ENCODE measurements at regions not wholly inside any gene's neighbourhood (a gene's known extent, or its start where the extent isn't known, plus 50 kb on each side); places are given as distances from the start of the nearest gene placed in this dataset.
"Not testable (repeated sequence)": the region's sequence is repeated elsewhere in the genome, so short reads cannot be mapped to it uniquely, and the experiment has no call there.

DNA sequence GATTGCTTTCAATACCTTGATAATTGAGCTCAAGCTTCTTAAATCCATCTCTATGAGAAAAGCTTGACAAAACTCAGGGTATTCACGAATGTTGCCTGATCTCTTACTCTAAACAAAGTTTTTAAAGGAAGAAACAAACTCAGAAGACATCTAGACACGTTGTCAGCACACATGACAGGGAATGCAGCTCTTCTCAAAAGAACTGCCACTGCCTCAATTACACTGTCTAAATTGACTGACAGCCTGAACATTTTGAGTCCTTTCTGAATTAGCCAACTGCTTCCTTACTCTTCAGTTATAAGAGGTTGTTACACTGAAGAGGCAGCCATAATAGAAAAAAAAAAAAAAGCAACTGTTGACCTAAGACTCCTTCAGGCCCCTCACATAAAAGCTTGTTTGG, 1646.7 kb upstream of the B3GALT2 start:
- no peaks in the 10 kb centered on the region for H3K27me3 ChIP-seq (ENCODE audit: insufficient read depth, low read length, poor library complexity, severe bottlenecking)
- peaks cover 35% of the 10 kb centered on the region for H3K4me1 ChIP-seq (ENCODE audit: insufficient read depth, low read length, poor library complexity, severe bottlenecking)
- H3K9me2 ChIP-seq (replicated peaks; ENCODE audit: low read depth, low read length): no peaks in the 10 kb centered on the region
- H3K36me3 ChIP-seq (ENCODE audit: insufficient read depth, low read length): no peaks in the 10 kb centered on the region
- TF ChIP-seq CTCF (conservative IDR thresholded peaks at IDR 0.05; ENCODE audit: low read length) (no peak), EZH2phosphoT487 (IDR thresholded peaks at IDR 0.05; ENCODE audit: borderline replicate concordance) (no peak)
- H3F3A ChIP-seq (ENCODE audit: low read depth): no peaks in the 10 kb centered on the region
- no peaks in the 10 kb centered on the region for H3K79me2 ChIP-seq (ENCODE audit: insufficient read depth, low read length)
- no peak overlapping the region for H3K4me3 ChIP-seq (ENCODE audit: low read length, poor library complexity, severe bottlenecking)
- H3K9me3 ChIP-seq (ENCODE audit: insufficient read depth, low read depth, low read length): no peaks in the 10 kb centered on the region
- H4K20me1 ChIP-seq (ENCODE audit: insufficient read depth, low read length, poor library complexity, severe bottlenecking): no peaks in the 10 kb centered on the region
- H3K9ac ChIP-seq (ENCODE audit: low read depth, low read length, poor library complexity, severe bottlenecking): no peak overlapping the region
- H2AFZ ChIP-seq (ENCODE audit: low read length): peak overlapping the region; percentile 79
- no peak overlapping the region for H3K4me2 ChIP-seq (ENCODE audit: low read depth, low read length, poor library complexity, severe bottlenecking)

- not testable (repeated sequence) for H3K9me2 ChIP-seq (replicated peaks; ENCODE audit: low read depth, low read length); H2AFZ ChIP-seq (ENCODE audit: low read length); H3K27me3 ChIP-seq (ENCODE audit: insufficient read depth, low read length, poor library complexity, severe bottlenecking); H3K36me3 ChIP-seq (ENCODE audit: insufficient read depth, low read length); H3K9me3 ChIP-seq (ENCODE audit: insufficient read depth, low read depth, low read length); H3K9ac ChIP-seq (ENCODE audit: low read depth, low read length, poor library complexity, severe bottlenecking); H3F3A ChIP-seq (ENCODE audit: low read depth); H3K4me3 ChIP-seq (ENCODE audit: low read length, poor library complexity, severe bottlenecking); H4K20me1 ChIP-seq (ENCODE audit: insufficient read depth, low read length, poor library complexity, severe bottlenecking); H3K79me2 ChIP-seq (ENCODE audit: insufficient read depth, low read length)
- peaks cover 35% of the 10 kb centered on the region for H3K4me1 ChIP-seq (ENCODE audit: insufficient read depth, low read length, poor library complexity, severe bottlenecking)
- peak overlapping the region; percentile 60 for H3K4me2 ChIP-seq (ENCODE audit: low read depth, low read length, poor library complexity, severe bottlenecking)
These were observed 1645.2 kb upstream of the B3GALT2 start for GRCh38 chr1:194831595-194831994.

- Histone ChIP-seq H3K9ac (ENCODE audit: low read depth, low read length, poor library complexity, severe bottlenecking) (peak overlapping the region; percentile 15), H3K9me3 (ENCODE audit: insufficient read depth, low read depth, low read length) (no peaks in the 10 kb centered on the region), H3K79me2 (ENCODE audit: insufficient read depth, low read length) (no peaks in the 10 kb centered on the region), H3K27me3 (ENCODE audit: insufficient read depth, low read length, poor library complexity, severe bottlenecking) (no peaks in the 10 kb centered on the region), H3K9me2 (replicated peaks; ENCODE audit: low read depth, low read length) (no peaks in the 10 kb centered on the region), H2AFZ (ENCODE audit: low read length) (no peak overlapping the region), H3F3A (ENCODE audit: low read depth) (no peaks in the 10 kb centered on the region), H3K4me3 (ENCODE audit: low read length, poor library complexity, severe bottlenecking) (peak overlapping the region; percentile 44), H3K4me1 (ENCODE audit: insufficient read depth, low read length, poor library complexity, severe bottlenecking) (peaks cover 35% of the 10 kb centered on the region), H3K36me3 (ENCODE audit: insufficient read depth, low read length) (no peaks in the 10 kb centered on the region), H3K4me2 (ENCODE audit: low read depth, low read length, poor library complexity, severe bottlenecking) (peak overlapping the region; percentile 60), H4K20me1 (ENCODE audit: insufficient read depth, low read length, poor library complexity, severe bottlenecking) (no peaks in the 10 kb centered on the region)
- TF ChIP-seq EZH2phosphoT487 (IDR thresholded peaks at IDR 0.05; ENCODE audit: borderline replicate concordance) (no peak), CTCF (conservative IDR thresholded peaks at IDR 0.05; ENCODE audit: low read length) (no peak)
These were observed 1644.0 kb upstream of the B3GALT2 start for GRCh38 chr1:194830387-194830786.

DNA sequence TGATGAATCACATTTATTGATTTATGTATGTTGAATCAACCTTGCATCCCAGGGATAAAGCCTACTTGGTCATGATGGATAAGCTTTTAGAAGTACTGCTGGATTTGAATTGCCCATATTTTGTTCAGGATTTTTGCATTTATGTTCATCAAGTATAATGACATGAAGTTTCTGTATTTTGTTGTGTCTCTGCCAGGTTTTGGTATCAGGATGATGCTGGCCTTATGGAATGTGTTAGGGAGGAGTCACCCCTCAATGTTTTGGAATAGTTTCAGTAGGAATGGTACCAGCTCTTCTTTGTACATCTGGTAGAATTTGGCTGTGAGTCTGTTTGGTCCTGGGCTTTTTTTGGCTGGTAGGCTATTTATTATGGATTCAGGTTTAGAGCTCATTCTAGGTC, 1643.1 kb upstream of the B3GALT2 start:
- Histone ChIP-seq H3K9ac (ENCODE audit: low read depth, low read length, poor library complexity, severe bottlenecking) (no peak overlapping the region), H4K20me1 (ENCODE audit: insufficient read depth, low read length, poor library complexity, severe bottlenecking) (no peaks in the 10 kb centered on the region), H2AFZ (ENCODE audit: low read length) (no peak overlapping the region), H3K4me1 (ENCODE audit: insufficient read depth, low read length, poor library complexity, severe bottlenecking) (peaks cover 35% of the 10 kb centered on the region), H3K4me3 (ENCODE audit: low read length, poor library complexity, severe bottlenecking) (no peak overlapping the region), H3K36me3 (ENCODE audit: insufficient read depth, low read length) (no peaks in the 10 kb centered on the region), H3K9me3 (ENCODE audit: insufficient read depth, low read depth, low read length) (no peaks in the 10 kb centered on the region), H3K9me2 (replicated peaks; ENCODE audit: low read depth, low read length) (no peaks in the 10 kb centered on the region), H3K79me2 (ENCODE audit: insufficient read depth, low read length) (no peaks in the 10 kb centered on the region), H3F3A (ENCODE audit: low read depth) (no peaks in the 10 kb centered on the region), H3K27me3 (ENCODE audit: insufficient read depth, low read length, poor library complexity, severe bottlenecking) (no peaks in the 10 kb centered on the region), H3K4me2 (ENCODE audit: low read depth, low read length, poor library complexity, severe bottlenecking) (peak overlapping the region; percentile 60)
- no peak for TF ChIP-seq CTCF (conservative IDR thresholded peaks at IDR 0.05; ENCODE audit: low read length)
- TF ChIP-seq EZH2phosphoT487 (IDR thresholded peaks at IDR 0.05; ENCODE audit: borderline replicate concordance): no peak

Measured in Loucy (cell line).